DMS79 treated with DMSO at 0.1 percent for 48 hours (cell line): ENCODE measurements at regions not wholly inside any gene's neighbourhood (a gene's known extent, or its start where the extent isn't known, plus 50 kb on each side); places are given as distances from the start of the nearest gene placed in this dataset.

Source experiments
- DNase-seq: peaks from one replicate; lab custom pipeline; 2025; lab: John Stamatoyannopoulos, UW

- DNase-seq = no peak
Measured at GRCh38 chr16:64236316-64236715, 885.5 kb downstream of the CDH11 start.

GRCh38 chr16:64234200-64234599 is 887.7 kb downstream of the CDH11 start:
- DNase-seq = no peak

GRCh38 chr16:64225696-64226095 is 896.2 kb downstream of the CDH11 start:
- DNase-seq = no peak

- DNase-seq = no peak
Measured at GRCh38 chr16:64225036-64225435, 896.8 kb downstream of the CDH11 start.

GRCh38 chr16:64217789-64218535 is 903.9 kb downstream of the CDH11 start:
- no peak for DNase-seq

- DNase-seq = no peak
Measured at GRCh38 chr16:64215730-64216129, 906.1 kb downstream of the CDH11 start.

- DNase-seq = no peak
Measured at GRCh38 chr16:64211331-64211730, 910.5 kb downstream of the CDH11 start.

- DNase-seq = no peak
Measured at GRCh38 chr16:64206862-64207261, 915.0 kb downstream of the CDH11 start.

GRCh38 chr16:64203126-64203525 is 918.7 kb downstream of the CDH11 start:
- no peak for DNase-seq

GRCh38 chr16:64202571-64202970 is 919.3 kb downstream of the CDH11 start:
- DNase-seq = no peak

GRCh38 chr16:64196444-64196843 is 925.4 kb downstream of the CDH11 start:
- DNase-seq = no peak

GRCh38 chr16:64185954-64186353 is 935.9 kb downstream of the CDH11 start:
- DNase-seq = no peak

GRCh38 chr16:64184156-64184555 is 937.7 kb downstream of the CDH11 start:
- DNase-seq = no peak

- DNase-seq = no peak
Measured at GRCh38 chr16:64182985-64183384, 938.9 kb downstream of the CDH11 start.

- DNase-seq = no peak
Measured at GRCh38 chr16:64181271-64181925, 940.5 kb downstream of the CDH11 start.

- DNase-seq = no peak
Measured at GRCh38 chr16:64180136-64180900, 941.5 kb downstream of the CDH11 start.

- DNase-seq = no peak
Measured at GRCh38 chr16:64174327-64174726, 947.5 kb downstream of the CDH11 start.

- no peak for DNase-seq
Measured at GRCh38 chr16:64172652-64173051, 949.2 kb downstream of the CDH11 start.

- DNase-seq = no peak
Measured at GRCh38 chr16:64172226-64172625, 949.6 kb downstream of the CDH11 start.

GRCh38 chr16:64171632-64172031 is 950.2 kb downstream of the CDH11 start:
- DNase-seq = no peak

GRCh38 chr16:64168371-64168770 is 953.5 kb downstream of the CDH11 start:
- DNase-seq = no peak

GRCh38 chr16:64167936-64168335 is 953.9 kb downstream of the CDH11 start:
- no peak for DNase-seq

GRCh38 chr16:64165368-64165767 is 956.5 kb downstream of the CDH11 start:
- no peak for DNase-seq
